ENCODE measurements at regions not wholly inside any gene's neighbourhood (a gene's known extent, or its start where the extent isn't known, plus 50 kb on each side); places are given as distances from the start of the nearest gene placed in this dataset.

- ATAC-seq = no peak
- no peak for DNase-seq (ENCODE audit: low spot score in 2 of 2)
- no peaks in the 10 kb centered on the region for H3K4me1 Mint-ChIP-seq
- H3K27ac Mint-ChIP-seq = no peak overlapping the region
- H3K9me3 Mint-ChIP-seq = no peaks in the 10 kb centered on the region
- H3K36me3 Mint-ChIP-seq = no peaks in the 10 kb centered on the region
- no peak overlapping the region for H3K4me3 Mint-ChIP-seq
Measured at GRCh38 chr3:182479419-182480336, 313.6 kb upstream of the ATP11B start.

DNA sequence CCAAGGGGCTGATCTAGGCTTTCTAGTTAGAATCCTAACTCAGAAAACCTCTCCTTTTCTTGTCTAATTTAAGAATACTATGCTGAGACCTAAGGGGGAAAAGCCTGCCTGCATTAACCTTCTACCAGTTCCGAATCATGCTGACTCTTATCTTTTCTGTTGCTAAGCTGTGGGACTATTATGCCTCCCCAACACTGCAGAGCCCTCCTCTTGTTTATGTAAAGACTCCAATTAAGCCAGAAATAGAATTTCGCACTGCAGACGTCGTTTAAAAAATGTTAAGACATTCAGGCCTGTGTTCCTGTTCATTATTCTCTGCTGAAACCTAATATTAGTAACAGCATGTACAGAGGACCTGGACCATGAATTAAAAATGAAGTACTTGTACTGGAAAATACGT, 310.6 kb upstream of the ATP11B start:
- H3K9me3 Mint-ChIP-seq = no peaks in the 10 kb centered on the region
- ATAC-seq (no peak), DNase-seq (ENCODE audit: low spot score in 2 of 2) (no peak)
- H3K4me3 Mint-ChIP-seq = no peak overlapping the region
- no peaks in the 10 kb centered on the region for H3K4me1 Mint-ChIP-seq
- no peak overlapping the region for H3K27ac Mint-ChIP-seq
- no peaks in the 10 kb centered on the region for H3K36me3 Mint-ChIP-seq

GRCh38 chr3:182484682-182485081, 308.6 kb upstream of the ATP11B start:
- no peak for ATAC-seq

DNA sequence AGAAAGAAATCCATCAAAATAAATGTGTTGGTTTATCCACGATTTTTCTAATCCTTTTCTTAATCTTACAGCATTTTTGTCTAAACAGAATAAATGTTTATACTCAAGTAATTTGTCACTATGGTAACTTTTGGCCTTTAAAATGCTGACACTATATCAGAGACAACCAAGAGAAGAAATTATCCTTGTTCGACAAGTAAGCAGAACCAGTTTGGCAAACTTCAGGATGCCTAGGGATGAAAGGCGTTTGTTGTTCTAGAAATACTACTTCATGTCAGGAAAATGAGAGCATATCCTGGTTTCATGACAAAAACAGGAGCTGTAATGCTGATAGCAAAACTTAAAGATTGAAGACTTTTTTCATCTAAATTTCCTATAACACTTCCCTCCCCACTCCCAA, 308.0 kb upstream of the ATP11B start:
- no peaks in the 10 kb centered on the region for H3K36me3 Mint-ChIP-seq
- H3K4me1 Mint-ChIP-seq = no peaks in the 10 kb centered on the region
- no peak for ATAC-seq

More at GRCh38 chr3:182484682-182485081, 308.6 kb upstream of the ATP11B start:
- Mint-ChIP-seq H3K4me3 (no peak overlapping the region), H3K4me1 (no peaks in the 10 kb centered on the region), H3K27ac (no peak overlapping the region), H3K36me3 (no peaks in the 10 kb centered on the region), H3K9me3 (no peaks in the 10 kb centered on the region)
- DNase-seq (ENCODE audit: low spot score in 2 of 2) = no peak

GRCh38 chr3:182486463-182486862, 306.8 kb upstream of the ATP11B start:
- DNase-seq (ENCODE audit: low spot score in 2 of 2) (no peak), ATAC-seq (no peak)
- no peaks in the 10 kb centered on the region for H3K36me3 Mint-ChIP-seq
- H3K27ac Mint-ChIP-seq = no peak overlapping the region
- H3K9me3 Mint-ChIP-seq = no peaks in the 10 kb centered on the region
- no peak overlapping the region for H3K4me3 Mint-ChIP-seq
- no peaks in the 10 kb centered on the region for H3K4me1 Mint-ChIP-seq

More for the DNA sequence above, 308.0 kb upstream of the ATP11B start:
- DNase-seq (ENCODE audit: low spot score in 2 of 2) = no peak
- Mint-ChIP-seq H3K27ac (no peak overlapping the region), H3K4me3 (no peak overlapping the region), H3K9me3 (no peaks in the 10 kb centered on the region)

- H3K36me3 Mint-ChIP-seq = no peaks in the 10 kb centered on the region
- no peak for DNase-seq (ENCODE audit: low spot score in 2 of 2)
- no peak overlapping the region for H3K4me3 Mint-ChIP-seq
- no peaks in the 10 kb centered on the region for H3K4me1 Mint-ChIP-seq
- no peak overlapping the region for H3K27ac Mint-ChIP-seq
- H3K9me3 Mint-ChIP-seq = no peaks in the 10 kb centered on the region
- no peak for ATAC-seq
Measured at GRCh38 chr3:182487143-182487542, 306.2 kb upstream of the ATP11B start.

- Mint-ChIP-seq H3K4me3 (no peak overlapping the region), H3K9me3 (no peaks in the 10 kb centered on the region), H3K36me3 (no peaks in the 10 kb centered on the region), H3K27ac (no peak overlapping the region), H3K4me1 (no peaks in the 10 kb centered on the region)
- DNase-seq (ENCODE audit: low spot score in 2 of 2) = no peak
- no peak for ATAC-seq
Measured at GRCh38 chr3:182487611-182488010, 305.7 kb upstream of the ATP11B start.

- no peak overlapping the region for H3K4me3 Mint-ChIP-seq
- DNase-seq (ENCODE audit: low spot score in 2 of 2) = no peak
- no peaks in the 10 kb centered on the region for H3K9me3 Mint-ChIP-seq
- ATAC-seq = no peak
- H3K27ac Mint-ChIP-seq = no peak overlapping the region
- H3K36me3 Mint-ChIP-seq = no peaks in the 10 kb centered on the region
- no peaks in the 10 kb centered on the region for H3K4me1 Mint-ChIP-seq
Measured at GRCh38 chr3:182490596-182491491, 302.5 kb upstream of the ATP11B start.

DNA sequence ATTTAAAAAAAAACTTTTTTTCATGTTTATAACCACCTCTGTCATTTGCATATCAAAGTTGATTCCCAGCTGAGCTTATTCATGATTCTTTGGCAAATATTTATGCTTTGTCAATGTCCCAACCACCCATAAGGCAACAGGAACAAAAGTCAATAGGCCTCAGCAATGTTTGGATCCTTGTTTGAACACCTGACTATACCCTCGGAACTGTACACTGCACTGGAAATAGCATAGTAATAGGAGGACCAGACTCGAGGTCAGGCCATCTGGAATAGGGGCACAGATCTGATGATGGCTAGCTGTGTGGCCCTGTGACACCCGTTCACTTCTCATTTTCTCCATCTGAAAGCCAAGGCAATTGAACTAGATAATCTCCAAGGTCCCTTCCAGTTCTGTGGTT, 301.7 kb upstream of the ATP11B start:
- no peaks in the 10 kb centered on the region for H3K9me3 Mint-ChIP-seq
- ATAC-seq (no peak), DNase-seq (ENCODE audit: low spot score in 2 of 2) (no peak)
- H3K36me3 Mint-ChIP-seq = no peaks in the 10 kb centered on the region
- H3K4me1 Mint-ChIP-seq = no peaks in the 10 kb centered on the region
- H3K27ac Mint-ChIP-seq = no peak overlapping the region
- no peak overlapping the region for H3K4me3 Mint-ChIP-seq

GRCh38 chr3:182492536-182492935, 300.8 kb upstream of the ATP11B start:
- H3K4me3 Mint-ChIP-seq = no peak overlapping the region
- no peaks in the 10 kb centered on the region for H3K9me3 Mint-ChIP-seq
- H3K36me3 Mint-ChIP-seq = no peaks in the 10 kb centered on the region
- no peak overlapping the region for H3K27ac Mint-ChIP-seq
- ATAC-seq (no peak), DNase-seq (ENCODE audit: low spot score in 2 of 2) (no peak)
- no peaks in the 10 kb centered on the region for H3K4me1 Mint-ChIP-seq

- DNase-seq (ENCODE audit: low spot score in 2 of 2) = no peak
- no peak for ATAC-seq
- Mint-ChIP-seq H3K4me3 (no peak overlapping the region), H3K36me3 (no peaks in the 10 kb centered on the region), H3K4me1 (no peaks in the 10 kb centered on the region), H3K9me3 (no peaks in the 10 kb centered on the region), H3K27ac (no peak overlapping the region)
Measured at GRCh38 chr3:182500289-182500688, 293.0 kb upstream of the ATP11B start.

GRCh38 chr3:182501856-182502255, 291.4 kb upstream of the ATP11B start:
- DNase-seq (ENCODE audit: low spot score in 2 of 2) = no peak
- H3K9me3 Mint-ChIP-seq = no peaks in the 10 kb centered on the region
- H3K4me1 Mint-ChIP-seq = no peaks in the 10 kb centered on the region
- no peak for ATAC-seq
- H3K4me3 Mint-ChIP-seq = no peak overlapping the region
- H3K27ac Mint-ChIP-seq = no peak overlapping the region
- no peaks in the 10 kb centered on the region for H3K36me3 Mint-ChIP-seq

- Mint-ChIP-seq H3K4me3 (no peak overlapping the region), H3K36me3 (no peaks in the 10 kb centered on the region), H3K27ac (no peak overlapping the region), H3K9me3 (no peaks in the 10 kb centered on the region), H3K4me1 (no peaks in the 10 kb centered on the region)
- DNase-seq (ENCODE audit: low spot score in 2 of 2) = no peak
- no peak for ATAC-seq
Measured at GRCh38 chr3:182503401-182503800, 289.9 kb upstream of the ATP11B start.

- ATAC-seq (no peak), DNase-seq (ENCODE audit: low spot score in 2 of 2) (no peak)
- H3K9me3 Mint-ChIP-seq = no peaks in the 10 kb centered on the region
- no peak overlapping the region for H3K4me3 Mint-ChIP-seq
- no peaks in the 10 kb centered on the region for H3K4me1 Mint-ChIP-seq
- no peak overlapping the region for H3K27ac Mint-ChIP-seq
- no peaks in the 10 kb centered on the region for H3K36me3 Mint-ChIP-seq
Measured at GRCh38 chr3:182508919-182509711, 284.2 kb upstream of the ATP11B start.

- no peak for ATAC-seq
- no peak for DNase-seq (ENCODE audit: low spot score in 2 of 2)
- Mint-ChIP-seq H3K4me1 (no peaks in the 10 kb centered on the region), H3K4me3 (no peak overlapping the region), H3K36me3 (no peaks in the 10 kb centered on the region), H3K9me3 (no peaks in the 10 kb centered on the region), H3K27ac (no peak overlapping the region)
Measured at GRCh38 chr3:182509844-182510460, 283.4 kb upstream of the ATP11B start.
